ENCODE measurements at regions not wholly inside any gene's neighbourhood (a gene's known extent, or its start where the extent isn't known, plus 50 kb on each side); places are given as distances from the start of the nearest gene placed in this dataset.
A peak's percentile ranks its signal among the peaks of the same experiment; 100 is the strongest.
"Not testable (repeated sequence)": the region's sequence is repeated elsewhere in the genome, so short reads cannot be mapped to it uniquely, and the experiment has no call there.

- DNase-seq = no peak
Observed at GRCh38 chr3:187852842-187853730, 107.8 kb upstream of the BCL6 start.

GRCh38 chr3:187855131-187855530 is 109.9 kb upstream of the BCL6 start:
- DNase-seq = no peak

- DNase-seq = no peak
Observed at GRCh38 chr3:187856555-187856954, 111.3 kb upstream of the BCL6 start.

DNA sequence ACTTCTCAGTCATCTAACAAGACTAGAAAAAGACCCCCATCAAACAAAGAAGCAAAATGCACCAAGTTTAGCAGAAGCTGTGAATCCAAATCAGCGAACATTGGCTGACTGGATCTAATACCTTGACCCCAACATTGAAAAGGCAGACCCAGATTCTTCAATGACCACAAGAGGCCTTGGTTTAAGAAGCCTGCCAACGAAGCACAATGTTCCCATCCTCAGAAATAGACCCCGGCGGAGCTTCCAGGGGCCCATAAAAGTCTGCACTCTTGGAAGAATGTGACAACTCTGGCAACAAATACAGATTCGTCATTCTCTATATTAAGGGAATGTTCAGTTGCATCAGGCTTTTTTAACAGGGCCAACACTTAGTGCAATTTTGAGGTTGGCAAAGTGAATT is 112.8 kb upstream of the BCL6 start:
- DNase-seq = no peak

- DNase-seq = no peak
Observed at GRCh38 chr3:187858711-187859110, 113.4 kb upstream of the BCL6 start.

DNA sequence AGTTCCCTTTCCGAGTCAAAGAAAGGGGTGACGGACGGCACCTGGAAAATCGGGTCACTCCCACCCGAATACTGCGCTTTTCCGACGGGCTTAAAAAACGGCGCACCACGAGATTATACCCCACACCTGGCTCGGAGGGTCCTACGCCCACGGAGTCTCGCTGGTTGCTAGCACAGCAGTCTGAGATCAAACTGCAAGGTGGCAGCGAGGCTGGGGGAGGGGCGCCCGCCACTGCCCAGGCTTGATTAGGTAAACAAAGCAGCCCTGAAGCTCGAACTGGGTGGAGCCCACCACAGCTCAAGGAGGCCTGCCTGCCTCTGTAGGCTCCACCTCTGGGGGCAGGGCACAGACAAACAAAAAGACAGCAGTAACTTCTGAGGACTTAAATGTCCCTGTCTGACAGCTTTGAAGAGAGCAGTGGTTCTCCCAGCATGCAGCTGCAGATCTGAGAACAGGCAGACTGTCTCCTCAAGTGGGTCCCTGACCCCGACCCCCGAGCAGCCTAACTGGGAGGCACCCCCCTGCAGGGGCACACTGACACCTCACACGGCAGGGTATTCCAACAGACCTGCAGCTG is 117.5 kb upstream of the BCL6 start:
- DNase-seq = not testable (repeated sequence)

GRCh38 chr3:187870360-187871203 is 125.3 kb upstream of the BCL6 start:
- no peak for DNase-seq

GRCh38 chr3:187871204-187871591 is 125.9 kb upstream of the BCL6 start:
- DNase-seq = no peak

GRCh38 chr3:187871848-187872247 is 126.6 kb upstream of the BCL6 start:
- no peak for DNase-seq

DNA sequence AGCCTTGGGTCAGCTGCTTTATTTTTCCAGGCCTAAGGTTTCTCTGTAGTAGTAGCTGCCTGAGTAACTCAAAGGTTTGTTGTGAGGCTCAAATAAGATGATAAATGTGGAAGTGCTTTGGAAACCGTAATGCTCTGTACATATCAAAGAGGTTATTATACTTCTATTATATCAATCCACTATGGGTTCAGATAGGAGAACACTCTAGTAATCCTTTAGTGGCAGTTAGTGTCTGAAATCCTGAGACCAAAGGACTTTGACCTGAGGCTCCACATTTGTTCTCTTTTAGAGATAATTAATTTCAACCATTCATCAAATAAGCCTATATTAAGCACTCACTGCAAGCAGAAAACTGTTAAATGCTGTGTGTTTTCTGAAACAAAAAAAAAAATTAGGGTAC is 128.6 kb upstream of the BCL6 start:
- DNase-seq = no peak

DNA sequence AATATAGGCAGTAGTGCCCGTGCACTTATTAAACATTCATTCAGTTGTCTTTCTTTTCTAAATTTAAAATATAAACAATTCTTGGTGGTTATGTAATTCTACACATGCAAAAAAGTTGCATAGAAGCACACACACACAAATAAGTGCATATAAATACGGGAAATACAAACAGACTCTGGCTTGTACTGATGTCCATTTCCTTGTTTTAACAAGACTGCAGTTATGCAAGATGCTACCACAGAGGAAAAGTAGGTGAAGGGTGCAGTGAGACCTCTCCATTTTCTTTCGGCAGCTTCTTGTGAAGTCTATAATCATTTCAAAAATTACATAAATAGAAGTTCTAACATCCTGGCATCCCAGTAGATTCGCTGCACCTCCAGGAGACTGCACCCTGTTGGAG is 130.6 kb upstream of the BCL6 start:
- no peak for DNase-seq

- DNase-seq = no peak
Observed at GRCh38 chr3:187878772-187879518, 133.7 kb upstream of the BCL6 start.

GRCh38 chr3:187880441-187880840 is 135.2 kb upstream of the BCL6 start:
- DNase-seq = no peak

- DNase-seq = no peak
Observed at GRCh38 chr3:187880851-187881250, 135.6 kb upstream of the BCL6 start.

DNA sequence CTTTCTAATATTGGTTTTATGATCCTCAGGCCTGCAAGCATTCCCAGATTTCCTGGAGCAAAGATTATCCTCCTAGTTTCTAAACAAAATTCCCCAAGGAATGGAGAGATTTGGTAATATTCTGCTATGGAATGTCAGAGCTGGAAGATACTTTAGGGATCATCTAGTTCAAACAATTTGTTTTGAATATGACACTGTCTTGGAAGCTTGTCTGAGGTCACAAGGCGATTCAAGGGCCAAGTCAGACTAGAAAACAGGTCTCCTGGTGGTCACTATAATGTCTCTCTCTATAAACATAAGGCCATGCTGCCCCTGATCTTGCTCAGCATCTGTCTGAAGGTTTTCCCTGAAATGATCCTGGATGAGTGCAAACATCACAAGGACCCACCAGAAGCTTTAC is 143.4 kb upstream of the BCL6 start:
- DNase-seq = no peak

DNA sequence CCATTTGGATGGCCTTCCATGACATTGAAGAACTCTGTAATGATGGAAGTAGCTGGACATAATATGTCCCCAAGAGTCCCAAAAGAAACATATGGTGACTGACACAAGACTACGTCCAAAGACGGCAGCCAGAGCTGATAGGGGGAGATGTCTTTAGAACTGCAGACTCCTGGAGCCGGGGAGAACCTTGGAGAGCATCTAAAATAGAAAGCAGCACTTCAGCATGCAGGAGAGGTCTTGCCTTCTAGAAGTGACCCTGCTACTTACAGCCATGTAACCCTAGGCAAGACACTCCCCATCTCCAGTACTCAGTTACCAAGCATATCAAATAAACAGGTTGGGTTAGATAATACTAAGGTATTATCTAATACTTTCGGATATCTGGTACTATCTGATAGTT is 143.8 kb upstream of the BCL6 start:
- DNase-seq = no peak

GRCh38 chr3:187889601-187890404 is 144.5 kb upstream of the BCL6 start:
- peak in 1 of 3 experiments; percentile 11 for DNase-seq

DNA sequence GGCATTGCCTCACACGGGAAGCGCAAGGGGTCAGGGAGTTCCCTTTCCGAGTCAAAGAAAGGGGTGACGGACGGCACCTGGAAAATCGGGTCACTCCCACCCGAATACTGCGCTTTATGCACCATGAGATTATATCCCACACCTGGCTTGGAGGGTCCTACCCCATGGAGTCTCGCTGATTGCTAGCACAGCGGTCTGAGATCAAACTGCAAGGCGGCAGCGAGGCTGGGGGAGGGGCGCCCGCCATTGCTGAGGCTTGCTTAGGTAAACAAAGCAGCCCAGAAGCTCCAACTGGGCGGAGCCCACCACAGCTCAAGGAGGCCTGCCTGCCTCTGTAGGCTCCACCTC is 145.1 kb upstream of the BCL6 start:
- not testable (repeated sequence) for DNase-seq

- DNase-seq = no peak
Observed at GRCh38 chr3:187896646-187897045, 151.4 kb upstream of the BCL6 start.

GRCh38 chr3:187899246-187899645 is 154.0 kb upstream of the BCL6 start:
- DNase-seq = no peak

DNA sequence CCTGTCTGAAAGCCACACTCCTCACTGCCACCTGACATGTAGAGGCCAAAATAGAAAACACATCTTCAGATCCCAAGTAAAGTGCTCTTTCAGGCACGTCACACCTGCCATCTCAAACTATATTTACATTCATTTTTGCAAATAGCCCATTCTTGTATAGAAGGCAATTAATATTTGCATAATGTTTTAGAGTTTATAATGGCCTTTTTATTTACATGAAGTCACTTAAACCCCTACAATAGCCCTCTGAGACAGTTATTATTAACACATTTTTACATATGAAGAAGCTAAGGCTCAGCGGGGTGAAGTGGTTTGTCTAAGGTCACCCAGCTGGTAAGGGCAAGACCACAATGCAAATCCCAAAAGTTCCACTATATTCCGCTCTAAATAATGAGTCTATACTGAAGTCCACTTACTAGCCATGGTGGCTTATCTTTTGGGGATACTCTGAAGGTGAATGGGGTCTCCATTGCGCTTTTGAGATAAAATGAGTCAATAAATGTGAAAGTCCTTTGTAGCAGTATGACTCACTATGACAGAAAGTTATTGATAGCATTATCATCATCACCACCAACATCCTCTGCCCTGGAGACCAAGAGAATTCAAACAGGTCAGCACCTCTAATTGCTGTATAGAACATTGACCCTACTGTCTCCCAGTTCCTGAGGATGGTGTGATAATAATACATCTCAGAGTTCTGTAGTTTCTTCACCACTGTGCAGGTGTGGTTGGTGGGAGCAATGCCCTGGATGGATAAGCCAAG is 155.9 kb upstream of the BCL6 start:
- peak; percentile 34 to 84 (median 50) for DNase-seq

All from NCI-H1417 (cell line).